IMR-90 (cell line): ENCODE measurements at regions not wholly inside any gene's neighbourhood (a gene's known extent, or its start where the extent isn't known, plus 50 kb on each side); places are given as distances from the start of the nearest gene placed in this dataset.

ENCODE experiments used
- ATAC-seq: fragments of 200-7000 bp; cut with Tn5 transposase; 2 replicates; pipeline ENCODE4 v1.9.1; 2020; ENCODE audit warnings: low read depth, mild to moderate bottlenecking, moderate library complexity
- BruUV-seq: library from RNA; stranded (reverse); fragments of 400-500 nt; replicated peaks from 2 replicates; lab custom pipeline; 2021; lab: Mats Ljungman, UMichigan
- CTCF ChIA-PET: fragments of 300-600 bp; formaldehyde crosslinking; extraction: SDS; loops from one replicate; lab custom pipeline; 2021; ENCODE audit warnings: antibody characterized with exemption; lab: Yijun Ruan, JAX
- POLR2A ChIA-PET: fragments of 300-600 bp; sonication (Branson Sonifier 250); formaldehyde crosslinking; loops from one replicate; lab custom pipeline; 2022; ENCODE audit warnings: antibody characterized with exemption; ENCODE audit not compliant: unreplicated experiment; lab: Charles Lee
- DNase-seq: peaks from one replicate; pipeline ENCODE4 v3.0.0; 2013
- H2AFZ ChIP-seq: replicated peaks from 2 replicates; pipeline ENCODE3; 2013; ENCODE audit warnings: low read length, mild to moderate bottlenecking; ENCODE audit not compliant: poor library complexity
- H2AK5ac ChIP-seq: 2 replicates; pipeline ENCODE4 v1.6.1; 2013; ENCODE audit warnings: low read depth, low read length, inconsistent platforms
- H2AK9ac ChIP-seq: replicated peaks from 2 replicates; pipeline ENCODE3; 2013; ENCODE audit warnings: mild to moderate bottlenecking, low read depth, low read length, moderate library complexity; ENCODE audit not compliant: poor library complexity
- H2BK120ac ChIP-seq: 2 replicates; pipeline ENCODE4 v1.6.1; 2013; ENCODE audit warnings: low read depth, low read length, inconsistent platforms
- H2BK15ac ChIP-seq: 3 replicates; pipeline ENCODE4 v1.6.1; 2013; ENCODE audit warnings: low read depth, low read length, inconsistent platforms
- H2BK20ac ChIP-seq: 2 replicates; pipeline ENCODE4 v1.6.1; 2013; ENCODE audit warnings: low read depth, mild to moderate bottlenecking, inconsistent platforms, low read length, moderate library complexity
- H2BK5ac ChIP-seq: 2 replicates; pipeline ENCODE4 v1.6.1; 2013; ENCODE audit warnings: mild to moderate bottlenecking, low read depth, low read length, inconsistent platforms; ENCODE audit not compliant: poor library complexity, severe bottlenecking
- H3K14ac ChIP-seq: replicated peaks from 2 replicates; pipeline ENCODE4 v1.6.1; 2013; ENCODE audit warnings: low read depth, low read length, inconsistent platforms
- H3K18ac ChIP-seq: 2 replicates; pipeline ENCODE4 v1.6.1; 2013; ENCODE audit warnings: low read depth, low read length, control low read depth
- H3K23ac ChIP-seq: 2 replicates; pipeline ENCODE4 v1.6.1; 2013; ENCODE audit warnings: low read depth, low read length, inconsistent platforms
- H3K27ac ChIP-seq: 2 replicates; pipeline ENCODE4 v1.5.1; 2013; ENCODE audit warnings: mild to moderate bottlenecking, control low read depth, low read length; ENCODE audit not compliant: insufficient read depth
- H3K27me3 ChIP-seq: 2 replicates; pipeline ENCODE4 v1.6.1; 2013; ENCODE audit warnings: low read length; ENCODE audit not compliant: control insufficient read depth, insufficient read depth
- H3K36me3 ChIP-seq: 2 replicates; pipeline ENCODE4 v1.6.1; 2013; ENCODE audit warnings: low read length, mixed read lengths; ENCODE audit not compliant: control insufficient read depth, insufficient read depth
- H3K4ac ChIP-seq: 2 replicates; pipeline ENCODE4 v1.6.1; 2013; ENCODE audit warnings: low read depth, low read length, inconsistent platforms
- H3K4me1 ChIP-seq: 2 replicates; pipeline ENCODE4 v1.6.1; 2013; ENCODE audit warnings: low read length, mixed read lengths; ENCODE audit not compliant: control insufficient read depth, insufficient read depth
- H3K4me2 ChIP-seq: 2 replicates; pipeline ENCODE4 v1.6.1; 2013; ENCODE audit warnings: low read depth, mild to moderate bottlenecking, control low read depth, low read length, moderate library complexity
- H3K4me3 ChIP-seq: 2 replicates; pipeline ENCODE4 v1.5.1; 2013; ENCODE audit warnings: low read depth, mild to moderate bottlenecking, control low read depth, low read length, moderate library complexity; ENCODE audit not compliant: insufficient read depth
- H3K56ac ChIP-seq: 2 replicates; pipeline ENCODE4 v1.6.1; 2013; ENCODE audit warnings: low read length, inconsistent platforms; ENCODE audit not compliant: insufficient read depth; ENCODE audit errors: extremely low read depth
- H3K79me1 ChIP-seq, 2 experiments: 2 replicates each; pipeline ENCODE4 v1.6.1; 2013; ENCODE audit warnings: low read length in 2 of 2, inconsistent platforms in 1 of 2, low read depth in 1 of 2
- H3K9ac ChIP-seq: 2 replicates; pipeline ENCODE4 v1.6.1; 2013; ENCODE audit warnings: low read depth, low read length, control low read depth
- H3K9me1 ChIP-seq: 2 replicates; pipeline ENCODE4 v1.6.1; 2013; ENCODE audit warnings: low read length, inconsistent platforms; ENCODE audit not compliant: insufficient read depth
- H3K9me3 ChIP-seq: 2 replicates; pipeline ENCODE4 v1.6.1; 2013; ENCODE audit warnings: low read length; ENCODE audit not compliant: control insufficient read depth, insufficient read depth
- H4K20me1 ChIP-seq: 2 replicates; pipeline ENCODE4 v1.6.1; 2013; ENCODE audit warnings: low read length, inconsistent platforms; ENCODE audit not compliant: insufficient read depth
- H4K5ac ChIP-seq: 2 replicates; pipeline ENCODE4 v1.6.1; 2013; ENCODE audit warnings: mild to moderate bottlenecking, low read depth, low read length, control low read depth
- H4K8ac ChIP-seq, 2 experiments: 2 replicates each; pipeline ENCODE4 v1.6.1; 2013; ENCODE audit warnings: low read depth in 2 of 2, low read length in 2 of 2, control low read depth in 1 of 2, inconsistent platforms in 1 of 2
- H4K91ac ChIP-seq: 2 replicates; pipeline ENCODE4 v1.6.1; 2013; ENCODE audit warnings: low read depth, low read length, inconsistent platforms; ENCODE audit not compliant: insufficient read depth
- BHLHE40 ChIP-seq: fragments of 150-350 bp; IDR thresholded peaks from 2 replicates; pipeline ENCODE4 v1.6.1; 2016; ENCODE audit warnings: mild to moderate bottlenecking, low read depth, low read length
- CEBPB ChIP-seq: IDR thresholded peaks from 2 replicates; pipeline ENCODE4 v1.6.1; 2012; ENCODE audit warnings: low read depth, low read length, improper control_type of control experiment
- CHD1 ChIP-seq: IDR thresholded peaks from 2 replicates; pipeline ENCODE4 v1.6.1; 2012; ENCODE audit warnings: low read depth, low read length, improper control_type of control experiment
- FOS ChIP-seq: fragments of 150-350 bp; IDR thresholded peaks from 2 replicates; pipeline ENCODE4 v1.6.1; 2016; ENCODE audit warnings: low read depth, low read length
- MAFK ChIP-seq: IDR thresholded peaks from 2 replicates; pipeline ENCODE4 v1.6.1; 2012; ENCODE audit warnings: low read depth, low read length, improper control_type of control experiment
- MAZ ChIP-seq: IDR thresholded peaks from 2 replicates; pipeline ENCODE4 v1.6.1; 2012; ENCODE audit warnings: low read depth, mild to moderate bottlenecking, low read length, improper control_type of control experiment, moderate library complexity, borderline replicate concordance
- MXI1 ChIP-seq: IDR thresholded peaks from 2 replicates; pipeline ENCODE4 v1.6.1; 2012; ENCODE audit warnings: low read depth, mild to moderate bottlenecking, low read length, moderate library complexity, borderline replicate concordance
- NFE2L2 ChIP-seq: fragments of 150-350 bp; IDR thresholded peaks from 2 replicates; pipeline ENCODE4 v1.6.1; 2016; ENCODE audit warnings: low read depth, mild to moderate bottlenecking, low read length
- POLR2A ChIP-seq: IDR thresholded peaks from 2 replicates; pipeline ENCODE4 v1.6.1; 2012; ENCODE audit warnings: mild to moderate bottlenecking, low read depth, low read length
- RAD21 ChIP-seq: IDR thresholded peaks from 2 replicates; pipeline ENCODE4 v1.6.1; 2012; ENCODE audit warnings: low read length, improper control_type of control experiment
- RCOR1 ChIP-seq: IDR thresholded peaks from 2 replicates; pipeline ENCODE4 v1.6.1; 2012; ENCODE audit warnings: mild to moderate bottlenecking, low read length, improper control_type of control experiment; ENCODE audit not compliant: insufficient replicate concordance
- RFX5 ChIP-seq: IDR thresholded peaks from 2 replicates; pipeline ENCODE4 v1.8.0; 2012; ENCODE audit warnings: low read depth, mild to moderate bottlenecking, low read length, moderate library complexity
- SMC3 ChIP-seq: fragments of 150-350 bp; IDR thresholded peaks from 2 replicates; pipeline ENCODE4 v1.6.1; 2016; ENCODE audit warnings: low read depth, mild to moderate bottlenecking, antibody characterized with exemption, low read length, moderate library complexity
- WGBS, 2 experiments: methylation state at CpG; one replicate each; pipeline versions ENCODE4 v1.1.5 to v1.1.7; 2013; ENCODE audit warnings: missing lambda C conversion rate in 2 of 2; ENCODE audit not compliant: insufficient read length in 1 of 2; ENCODE audit errors: extremely low coverage in 2 of 2; 5-methylcytosine and 5-hydroxymethylcytosine counted together
- dilution Hi-C: fragments of 300-500 bp; cut with HindIII; formaldehyde crosslinking; loops from one replicate; pipeline ENCODE4 v1.14.3; 2018; ENCODE audit warnings: low sequenced_read_pairs; ENCODE audit not compliant: unreplicated experiment
- in situ Hi-C: fragments of 300-500 bp; cut with MboI; formaldehyde crosslinking; loops from 3 replicates; pipeline ENCODE4 v1.14.3; 2019; ENCODE audit warnings: low sequenced_read_pairs, inconsistent platforms, mixed read lengths
- intact Hi-C: fragments of 100-400 bp; cut with micrococcal nuclease; formaldehyde crosslinking; loops from 2 replicates; pipeline ENCODE4 v1.10.0; 2022
- TF ChIP-seq, protein P1 (sequence below): fragments of 150-350 bp; IDR thresholded peaks from 2 replicates; pipeline ENCODE4 v1.6.1; 2017; ENCODE audit warnings: mild to moderate bottlenecking, antibody characterized with exemption, low read length, low read depth
- TF ChIP-seq, protein P2 (sequence below): fragments of 150-350 bp; IDR thresholded peaks from 2 replicates; pipeline ENCODE4 v1.6.1; 2016; ENCODE audit warnings: low read depth, mild to moderate bottlenecking, low read length, moderate library complexity, borderline replicate concordance
- TF ChIP-seq, protein P3 (sequence below): conservative IDR thresholded peaks from 2 replicates; pipeline ENCODE4 v1.5.1; 2012; ENCODE audit warnings: mild to moderate bottlenecking, low read depth, low read length, improper control_type of control experiment

DNA sequence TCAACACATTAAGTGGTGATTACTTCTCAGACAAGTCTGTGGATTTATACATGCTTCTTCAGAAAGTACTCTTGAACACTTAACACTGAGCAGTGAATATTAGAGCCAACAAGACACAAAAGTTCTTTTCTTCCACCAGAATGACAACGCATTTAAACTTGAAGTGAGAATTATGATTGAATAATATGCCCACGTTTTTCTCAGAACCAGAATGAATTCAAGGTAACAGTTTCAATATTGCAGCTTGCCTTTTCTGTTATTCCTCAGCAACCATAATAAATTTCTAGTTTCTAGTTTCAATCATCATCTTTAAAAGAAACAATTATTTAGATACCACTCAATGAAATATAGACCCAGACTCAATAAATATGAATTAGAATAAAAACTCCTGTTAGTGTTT lies 547.0 kb downstream of the NUP35 start:
- dilution Hi-C loops (no loop called here), in situ Hi-C loops (no loop called here), intact Hi-C loops (no loop called here)
- no peak overlapping the region for H4K91ac ChIP-seq
- H3K56ac ChIP-seq: no peak overlapping the region
- no peak for DNase-seq
- H4K20me1 ChIP-seq: no peaks in the 10 kb centered on the region
- H3K27me3 ChIP-seq: no peaks in the 10 kb centered on the region
- H3K23ac ChIP-seq: no peak overlapping the region
- H3K36me3 ChIP-seq: no peaks in the 10 kb centered on the region
- no peak overlapping the region for H3K27ac ChIP-seq
- H4K8ac ChIP-seq: no peak overlapping the region
- peaks cover 2% of the 10 kb centered on the region for H3K9me3 ChIP-seq
- H2BK120ac ChIP-seq: no peak overlapping the region
- no peak overlapping the region for H3K4ac ChIP-seq
- ATAC-seq: no peak
- H2BK20ac ChIP-seq: no peak overlapping the region
- H3K79me1 ChIP-seq: no peaks in the 10 kb centered on the region
- H3K9me1 ChIP-seq: no peaks in the 10 kb centered on the region
- H3K18ac ChIP-seq: no peak overlapping the region
- H3K9ac ChIP-seq: no peak overlapping the region
- H2AFZ ChIP-seq: no peak overlapping the region
- H2BK5ac ChIP-seq: no peak overlapping the region
- H3K4me1 ChIP-seq: no peaks in the 10 kb centered on the region
- no peak overlapping the region for H4K5ac ChIP-seq
- no peak overlapping the region for H2BK15ac ChIP-seq
- BruUV-seq: no TSS peak
- H3K4me3 ChIP-seq: no peak overlapping the region
- ChIA-PET POLR2A (no interaction called here), CTCF (no interaction called here)
- H3K14ac ChIP-seq: no peak overlapping the region
- no peak overlapping the region for H3K4me2 ChIP-seq
- H2AK5ac ChIP-seq: no peak overlapping the region
- WGBS, 2 experiments: no CpG with 5 or more reads among the region's 2 CpGs
- TF ChIP-seq CHD1 (no peak), MAFK (no peak), POLR2A (no peak), MXI1 (no peak), MAZ (no peak), RFX5 (no peak), NFE2L2 (no peak), RCOR1 (no peak), RAD21 (no peak), CEBPB (no peak), BHLHE40 (no peak), SMC3 (no peak), FOS (no peak)
- TF ChIP-seq, protein P1, sequence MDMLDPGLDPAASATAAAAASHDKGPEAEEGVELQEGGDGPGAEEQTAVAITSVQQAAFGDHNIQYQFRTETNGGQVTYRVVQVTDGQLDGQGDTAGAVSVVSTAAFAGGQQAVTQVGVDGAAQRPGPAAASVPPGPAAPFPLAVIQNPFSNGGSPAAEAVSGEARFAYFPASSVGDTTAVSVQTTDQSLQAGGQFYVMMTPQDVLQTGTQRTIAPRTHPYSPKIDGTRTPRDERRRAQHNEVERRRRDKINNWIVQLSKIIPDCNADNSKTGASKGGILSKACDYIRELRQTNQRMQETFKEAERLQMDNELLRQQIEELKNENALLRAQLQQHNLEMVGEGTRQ: no peak
- TF ChIP-seq, protein P2, sequence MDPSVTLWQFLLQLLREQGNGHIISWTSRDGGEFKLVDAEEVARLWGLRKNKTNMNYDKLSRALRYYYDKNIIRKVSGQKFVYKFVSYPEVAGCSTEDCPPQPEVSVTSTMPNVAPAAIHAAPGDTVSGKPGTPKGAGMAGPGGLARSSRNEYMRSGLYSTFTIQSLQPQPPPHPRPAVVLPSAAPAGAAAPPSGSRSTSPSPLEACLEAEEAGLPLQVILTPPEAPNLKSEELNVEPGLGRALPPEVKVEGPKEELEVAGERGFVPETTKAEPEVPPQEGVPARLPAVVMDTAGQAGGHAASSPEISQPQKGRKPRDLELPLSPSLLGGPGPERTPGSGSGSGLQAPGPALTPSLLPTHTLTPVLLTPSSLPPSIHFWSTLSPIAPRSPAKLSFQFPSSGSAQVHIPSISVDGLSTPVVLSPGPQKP: no peak
- TF ChIP-seq, protein P3, sequence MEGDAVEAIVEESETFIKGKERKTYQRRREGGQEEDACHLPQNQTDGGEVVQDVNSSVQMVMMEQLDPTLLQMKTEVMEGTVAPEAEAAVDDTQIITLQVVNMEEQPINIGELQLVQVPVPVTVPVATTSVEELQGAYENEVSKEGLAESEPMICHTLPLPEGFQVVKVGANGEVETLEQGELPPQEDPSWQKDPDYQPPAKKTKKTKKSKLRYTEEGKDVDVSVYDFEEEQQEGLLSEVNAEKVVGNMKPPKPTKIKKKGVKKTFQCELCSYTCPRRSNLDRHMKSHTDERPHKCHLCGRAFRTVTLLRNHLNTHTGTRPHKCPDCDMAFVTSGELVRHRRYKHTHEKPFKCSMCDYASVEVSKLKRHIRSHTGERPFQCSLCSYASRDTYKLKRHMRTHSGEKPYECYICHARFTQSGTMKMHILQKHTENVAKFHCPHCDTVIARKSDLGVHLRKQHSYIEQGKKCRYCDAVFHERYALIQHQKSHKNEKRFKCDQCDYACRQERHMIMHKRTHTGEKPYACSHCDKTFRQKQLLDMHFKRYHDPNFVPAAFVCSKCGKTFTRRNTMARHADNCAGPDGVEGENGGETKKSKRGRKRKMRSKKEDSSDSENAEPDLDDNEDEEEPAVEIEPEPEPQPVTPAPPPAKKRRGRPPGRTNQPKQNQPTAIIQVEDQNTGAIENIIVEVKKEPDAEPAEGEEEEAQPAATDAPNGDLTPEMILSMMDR: no peak
- no peak overlapping the region for H2AK9ac ChIP-seq
